ENCODE measurements at regions not wholly inside any gene's neighbourhood (a gene's known extent, or its start where the extent isn't known, plus 50 kb on each side); places are given as distances from the start of the nearest gene placed in this dataset.

- TF ChIP-seq SMYD3 (CRISPR knock-in tag; IDR thresholded peaks at IDR 0.05) (peak; percentile 59; the same call in 1 of the 2 replicates), SIX1 (CRISPR knock-in tag; IDR thresholded peaks at IDR 0.05; ENCODE audit: borderline replicate concordance) (no peak), ZNF264 (CRISPR knock-in tag; IDR thresholded peaks at IDR 0.05) (peak; percentile 57; the same call in 1 of the 2 replicates), AGO1 (IDR thresholded peaks at IDR 0.05; ENCODE audit: low read depth, low read length, poor library complexity, severe bottlenecking) (no peak), POGZ (CRISPR knock-in tag; IDR thresholded peaks at IDR 0.05) (peak; percentile 50; the same call in 1 of the 2 replicates), TAF15 (IDR thresholded peaks at IDR 0.05; ENCODE audit: low read depth, low read length, poor library complexity, severe bottlenecking) (no peak), SOX13 (IDR thresholded peaks at IDR 0.05) (no peak), SOX13 (CRISPR knock-in tag; conservative IDR thresholded peaks at IDR 0.05 in 1 of 2, IDR thresholded peaks at IDR 0.05 in 1 of 2) (peak in 1 of 2 experiments; percentile 46; a peak in 1 of 4 replicates), CHD2 (IDR thresholded peaks at IDR 0.05; ENCODE audit: low read depth, low read length) (no peak), MZF1 (CRISPR knock-in tag; IDR thresholded peaks at IDR 0.05; ENCODE audit: borderline replicate concordance) (no peak), GABPB1 (CRISPR knock-in tag; IDR thresholded peaks at IDR 0.05) (no peak; the same call in 1 of the 2 replicates), PAXIP1 (CRISPR knock-in tag; conservative IDR thresholded peaks at IDR 0.05) (peak; percentile 68), PREB (CRISPR knock-in tag; IDR thresholded peaks at IDR 0.05) (no peak), HMG20A (CRISPR knock-in tag; IDR thresholded peaks at IDR 0.05; ENCODE audit: borderline replicate concordance) (peak; percentile 35; the same call in 1 of the 2 replicates), JUNB (CRISPR knock-in tag; IDR thresholded peaks at IDR 0.05; ENCODE audit: borderline replicate concordance) (no peak), HMGA1 (CRISPR knock-in tag; conservative IDR thresholded peaks at IDR 0.05) (no peak), SP4 (CRISPR knock-in tag; IDR thresholded peaks at IDR 0.05) (no peak), FOSL1 (CRISPR knock-in tag; IDR thresholded peaks at IDR 0.05; ENCODE audit: borderline replicate concordance) (no peak), TIGD3 (CRISPR knock-in tag; IDR thresholded peaks at IDR 0.05; ENCODE audit: borderline replicate concordance) (no peak), SMC3 (IDR thresholded peaks at IDR 0.05; ENCODE audit: low read length) (peak; percentile 73), ELF3 (CRISPR knock-in tag; IDR thresholded peaks at IDR 0.05) (peak; percentile 36; the same call in 1 of the 2 replicates), MED1 (CRISPR knock-in tag; IDR thresholded peaks at IDR 0.05) (peak; percentile 34; the same call in 1 of the 2 replicates), MEF2D (CRISPR knock-in tag; IDR thresholded peaks at IDR 0.05) (no peak), ZBTB33 (CRISPR knock-in tag; IDR thresholded peaks at IDR 0.05) (0 out of 2 replicates have a peak, but pooled peaks have one; percentile 29)
Observed at GRCh38 chr16:73161977-73162376, 114.0 kb upstream of the ZFHX3 start (continued).

Data from HepG2 (cell line).